ENCODE measurements at regions not wholly inside any gene's neighbourhood (a gene's known extent, or its start where the extent isn't known, plus 50 kb on each side); places are given as distances from the start of the nearest gene placed in this dataset.
A peak's percentile ranks its signal among the peaks of the same experiment; 100 is the strongest.

- Histone ChIP-seq H4K20me1 (no peaks in the 10 kb centered on the region), H3K9ac (no peak overlapping the region), H3K4me1 (peaks cover 0 to 33% (median 0%) of the 10 kb centered on the region in 10 experiments; a peak in 8 of 20 replicates), H3K4me3 (no peak overlapping the region), H3K9me3 (replicated peaks in 1 of 11) (no peaks in the 10 kb centered on the region; a peak in 1 of 22 replicates), H3K4me2 (peak overlapping the region in 6 of 11 experiments; percentile 2 to 64 (median 33); a peak in 9 of 22 replicates), H3K36me3 (no peaks in the 10 kb centered on the region), H3K27me3 (no peaks in the 10 kb centered on the region), H3K27ac (no peak overlapping the region)
- TF ChIP-seq Cebpa-rat (IDR thresholded peaks at IDR 0.05) = no peak
Observed at GRCh38 chr3:78277801-78278200, 1237.9 kb downstream of the ROBO2 start.

GRCh38 chr3:78279091-78279490, 1239.2 kb downstream of the ROBO2 start:
- Histone ChIP-seq H3K9me3 (replicated peaks in 1 of 11) (no peaks in the 10 kb centered on the region; a peak in 1 of 22 replicates), H3K27ac (no peak overlapping the region), H3K36me3 (no peaks in the 10 kb centered on the region), H3K27me3 (no peaks in the 10 kb centered on the region), H3K4me2 (0 out of 22 replicates have a peak overlapping the region, but pooled peaks of 1 of the 11 experiments have one; percentile 36), H4K20me1 (no peaks in the 10 kb centered on the region), H3K4me3 (no peak overlapping the region), H3K4me1 (peaks cover 0 to 21% (median 0%) of the 10 kb centered on the region in 10 experiments; a peak in 8 of 20 replicates), H3K9ac (no peak overlapping the region)
- no peak for TF ChIP-seq Cebpa-rat (IDR thresholded peaks at IDR 0.05)

- Histone ChIP-seq H3K9me3 (replicated peaks in 1 of 11) (no peaks in the 10 kb centered on the region; a peak in 1 of 22 replicates), H3K36me3 (no peaks in the 10 kb centered on the region), H3K27ac (no peak overlapping the region), H3K9ac (no peak overlapping the region), H3K27me3 (no peaks in the 10 kb centered on the region), H3K4me2 (no peak overlapping the region), H3K4me1 (peaks cover 0 to 24% (median 0%) of the 10 kb centered on the region in 10 experiments; a peak in 8 of 20 replicates), H4K20me1 (no peaks in the 10 kb centered on the region), H3K4me3 (no peak overlapping the region)
- TF ChIP-seq Cebpa-rat (IDR thresholded peaks at IDR 0.05) = no peak
Observed at GRCh38 chr3:78281381-78281780, 1241.5 kb downstream of the ROBO2 start.

- no peak overlapping the region for H3K4me3 ChIP-seq
- H3K36me3 ChIP-seq = no peaks in the 10 kb centered on the region
- no peak overlapping the region for H3K27ac ChIP-seq
- no peaks in the 10 kb centered on the region; a peak in 1 of 22 replicates for H3K9me3 ChIP-seq (replicated peaks in 1 of 11)
- no peak overlapping the region for H3K4me2 ChIP-seq
- no peaks in the 10 kb centered on the region for H4K20me1 ChIP-seq
- TF ChIP-seq Cebpa-rat (IDR thresholded peaks at IDR 0.05) = no peak
- peaks cover 0 to 7% (median 0%) of the 10 kb centered on the region in 10 experiments; a peak in 5 of 20 replicates for H3K4me1 ChIP-seq
- no peak overlapping the region for H3K9ac ChIP-seq
- H3K27me3 ChIP-seq = no peaks in the 10 kb centered on the region
Observed at GRCh38 chr3:78283994-78284393, 1244.1 kb downstream of the ROBO2 start.

GRCh38 chr3:78285032-78285728, 1245.3 kb downstream of the ROBO2 start:
- Histone ChIP-seq H3K9ac (no peak overlapping the region), H3K27me3 (no peaks in the 10 kb centered on the region), H3K4me3 (no peak overlapping the region), H3K27ac (no peak overlapping the region), H3K36me3 (no peaks in the 10 kb centered on the region), H3K4me2 (peak overlapping the region in 1 of 11 experiments; percentile 5; a peak in 1 of 22 replicates), H3K4me1 (peaks cover 0 to 5% (median 0%) of the 10 kb centered on the region in 10 experiments; a peak in 3 of 20 replicates), H3K9me3 (replicated peaks in 1 of 11) (no peaks in the 10 kb centered on the region; a peak in 1 of 22 replicates), H4K20me1 (no peaks in the 10 kb centered on the region)
- no peak for TF ChIP-seq Cebpa-rat (IDR thresholded peaks at IDR 0.05)

- no peak for TF ChIP-seq Cebpa-rat (IDR thresholded peaks at IDR 0.05)
- Histone ChIP-seq H3K4me2 (no peak overlapping the region), H3K4me1 (peaks cover 0 to 5% (median 0%) of the 10 kb centered on the region in 10 experiments; a peak in 3 of 20 replicates), H4K20me1 (no peaks in the 10 kb centered on the region), H3K9ac (no peak overlapping the region), H3K27ac (no peak overlapping the region), H3K36me3 (no peaks in the 10 kb centered on the region), H3K27me3 (no peaks in the 10 kb centered on the region), H3K4me3 (no peak overlapping the region), H3K9me3 (replicated peaks in 1 of 11) (no peaks in the 10 kb centered on the region)
Observed at GRCh38 chr3:78287085-78287484, 1247.2 kb downstream of the ROBO2 start.

GRCh38 chr3:78293284-78293683, 1253.4 kb downstream of the ROBO2 start:
- H3K4me1 ChIP-seq = no peaks in the 10 kb centered on the region
- TF ChIP-seq Cebpa-rat (IDR thresholded peaks at IDR 0.05) = no peak
- no peaks in the 10 kb centered on the region for H4K20me1 ChIP-seq
- H3K4me3 ChIP-seq = no peak overlapping the region
- H3K9ac ChIP-seq = no peak overlapping the region
- no peaks in the 10 kb centered on the region for H3K36me3 ChIP-seq
- H3K27ac ChIP-seq = no peak overlapping the region
- no peaks in the 10 kb centered on the region for H3K27me3 ChIP-seq
- peaks cover 0 to 5% (median 0%) of the 10 kb centered on the region in 11 experiments; a peak in 1 of 22 replicates for H3K9me3 ChIP-seq (replicated peaks in 1 of 11)
- H3K4me2 ChIP-seq = no peak overlapping the region

GRCh38 chr3:78304115-78304514, 1264.2 kb downstream of the ROBO2 start:
- peaks cover 0 to 14% (median 2%) of the 10 kb centered on the region in 10 experiments; a peak in 4 of 20 replicates for H3K4me1 ChIP-seq
- H3K9me3 ChIP-seq (replicated peaks in 1 of 11) = peaks cover 21 to 42% (median 24%) of the 10 kb centered on the region in 11 experiments; a peak in 21 of 22 replicates
- H3K27ac ChIP-seq = no peak overlapping the region
- H3K9ac ChIP-seq = no peak overlapping the region
- H3K4me2 ChIP-seq = no peak overlapping the region
- H3K4me3 ChIP-seq = no peak overlapping the region
- no peak for TF ChIP-seq Cebpa-rat (IDR thresholded peaks at IDR 0.05)
- no peaks in the 10 kb centered on the region for H4K20me1 ChIP-seq
- no peaks in the 10 kb centered on the region for H3K27me3 ChIP-seq
- no peaks in the 10 kb centered on the region for H3K36me3 ChIP-seq

- Histone ChIP-seq H3K36me3 (no peaks in the 10 kb centered on the region), H3K27me3 (no peaks in the 10 kb centered on the region), H4K20me1 (no peaks in the 10 kb centered on the region), H3K27ac (no peak overlapping the region), H3K9ac (no peak overlapping the region), H3K4me1 (no peaks in the 10 kb centered on the region), H3K4me2 (no peak overlapping the region), H3K4me3 (no peak overlapping the region), H3K9me3 (replicated peaks in 1 of 11) (peaks cover 0 to 5% (median 0%) of the 10 kb centered on the region in 11 experiments; a peak in 1 of 22 replicates)
- TF ChIP-seq Cebpa-rat (IDR thresholded peaks at IDR 0.05) = no peak
Observed at GRCh38 chr3:78312851-78313250, 1273.0 kb downstream of the ROBO2 start.
